ENCODE measurements at regions not wholly inside any gene's neighbourhood (a gene's known extent, or its start where the extent isn't known, plus 50 kb on each side); places are given as distances from the start of the nearest gene placed in this dataset.

GRCh38 chr6:150800674-150801314, 64.7 kb upstream of the MTHFD1L start:
- Histone ChIP-seq H3K27ac (ENCODE audit: low read length) (no peak overlapping the region), H3K9me3 (ENCODE audit: insufficient read depth, low read length) (no peaks in the 10 kb centered on the region), H3K9ac (ENCODE audit: low read length) (no peak overlapping the region)

DNA sequence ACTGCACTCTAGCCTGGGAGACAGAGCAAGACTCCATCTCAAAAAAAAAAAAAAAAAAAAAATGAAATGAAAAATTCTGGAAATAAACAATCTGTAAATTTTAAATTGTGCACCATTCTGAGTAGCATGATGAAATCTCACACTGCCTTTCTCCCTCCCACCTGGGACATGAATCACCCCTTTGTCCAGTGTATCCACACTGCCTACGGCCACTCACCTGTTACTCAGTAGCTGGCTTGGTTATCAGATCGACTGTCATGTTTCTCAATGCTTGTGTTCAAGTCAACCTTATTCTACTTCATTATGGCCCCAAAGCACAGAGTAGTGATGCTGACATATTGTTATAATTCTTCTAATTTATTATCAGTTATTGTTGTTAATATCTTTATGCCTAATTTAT, 58.7 kb upstream of the MTHFD1L start:
- H3K27me3 ChIP-seq (ENCODE audit: low read depth, low read length): no peaks in the 10 kb centered on the region
- no peak overlapping the region for H3K9ac ChIP-seq (ENCODE audit: low read length)
- TF ChIP-seq EZH2phosphoT487 (IDR thresholded peaks at IDR 0.05; ENCODE audit: low read depth) (no peak), CTCF (IDR thresholded peaks at IDR 0.05; ENCODE audit: low read depth, low read length) (no peak)
- no peak overlapping the region for H3K4me3 ChIP-seq (ENCODE audit: low read length)
- no peaks in the 10 kb centered on the region for H3K79me2 ChIP-seq (ENCODE audit: low read length)
- H3K4me1 ChIP-seq (ENCODE audit: low read length): no peaks in the 10 kb centered on the region
- H4K20me1 ChIP-seq (ENCODE audit: insufficient read depth, low read length): no peaks in the 10 kb centered on the region
- no peak overlapping the region for H3K27ac ChIP-seq (ENCODE audit: low read length)
- H3K9me3 ChIP-seq (ENCODE audit: insufficient read depth, low read length): no peaks in the 10 kb centered on the region
- no peak overlapping the region for H3K4me2 ChIP-seq (ENCODE audit: low read length)
- peaks cover 17% of the 10 kb centered on the region for H3K36me3 ChIP-seq (replicated peaks; ENCODE audit: low read depth, low read length)
- H2AFZ ChIP-seq (ENCODE audit: low read depth, low read length): no peak overlapping the region

More at GRCh38 chr6:150800674-150801314, 64.7 kb upstream of the MTHFD1L start:
- TF ChIP-seq EZH2phosphoT487 (IDR thresholded peaks at IDR 0.05; ENCODE audit: low read depth): no peak
- no peak for TF ChIP-seq CTCF (IDR thresholded peaks at IDR 0.05; ENCODE audit: low read depth, low read length)
- H3K36me3 ChIP-seq (replicated peaks; ENCODE audit: low read depth, low read length): peaks cover 4% of the 10 kb centered on the region
- H4K20me1 ChIP-seq (ENCODE audit: insufficient read depth, low read length): no peaks in the 10 kb centered on the region
- H3K4me1 ChIP-seq (ENCODE audit: low read length): no peaks in the 10 kb centered on the region
- H3K4me3 ChIP-seq (ENCODE audit: low read length): no peak overlapping the region
- no peaks in the 10 kb centered on the region for H3K27me3 ChIP-seq (ENCODE audit: low read depth, low read length)
- no peak overlapping the region for H3K4me2 ChIP-seq (ENCODE audit: low read length)
- no peaks in the 10 kb centered on the region for H3K79me2 ChIP-seq (ENCODE audit: low read length)
- no peak overlapping the region for H2AFZ ChIP-seq (ENCODE audit: low read depth, low read length)

- Histone ChIP-seq H3K79me2 (ENCODE audit: low read length) (no peaks in the 10 kb centered on the region; the same call in 1 of the 2 replicates), H3K4me1 (ENCODE audit: low read length) (peaks cover 30% of the 10 kb centered on the region), H3K27ac (ENCODE audit: low read length) (peak overlapping the region; percentile 95), H3K4me3 (ENCODE audit: low read length) (peak overlapping the region; percentile 45), H4K20me1 (ENCODE audit: insufficient read depth, low read length) (peaks cover 11% of the 10 kb centered on the region), H3K27me3 (ENCODE audit: low read depth, low read length) (no peaks in the 10 kb centered on the region), H3K9ac (ENCODE audit: low read length) (peak overlapping the region; percentile 65; the same call in 1 of the 2 replicates), H2AFZ (ENCODE audit: low read depth, low read length) (no peak overlapping the region), H3K4me2 (ENCODE audit: low read length) (peak overlapping the region; percentile 92), H3K9me3 (ENCODE audit: insufficient read depth, low read length) (no peaks in the 10 kb centered on the region), H3K36me3 (replicated peaks; ENCODE audit: low read depth, low read length) (peaks cover 20% of the 10 kb centered on the region)
- TF ChIP-seq EZH2phosphoT487 (IDR thresholded peaks at IDR 0.05; ENCODE audit: low read depth) (no peak), CTCF (IDR thresholded peaks at IDR 0.05; ENCODE audit: low read depth, low read length) (no peak)
Observed at GRCh38 chr6:150813319-150813992, 52.0 kb upstream of the MTHFD1L start.

GRCh38 chr6:150813993-150814359, 51.5 kb upstream of the MTHFD1L start:
- H3K9ac ChIP-seq (ENCODE audit: low read length): peak overlapping the region; percentile 65; the same call in 1 of the 2 replicates
- peaks cover 30% of the 10 kb centered on the region for H3K4me1 ChIP-seq (ENCODE audit: low read length)
- peak overlapping the region; percentile 95 for H3K27ac ChIP-seq (ENCODE audit: low read length)

More at GRCh38 chr6:150813993-150814359, 51.5 kb upstream of the MTHFD1L start:
- Histone ChIP-seq H2AFZ (ENCODE audit: low read depth, low read length) (no peak overlapping the region), H3K36me3 (replicated peaks; ENCODE audit: low read depth, low read length) (peaks cover 24% of the 10 kb centered on the region), H3K4me3 (ENCODE audit: low read length) (peak overlapping the region; percentile 45), H3K9me3 (ENCODE audit: insufficient read depth, low read length) (no peaks in the 10 kb centered on the region), H4K20me1 (ENCODE audit: insufficient read depth, low read length) (peaks cover 11% of the 10 kb centered on the region), H3K4me2 (ENCODE audit: low read length) (peak overlapping the region; percentile 92), H3K27me3 (ENCODE audit: low read depth, low read length) (no peaks in the 10 kb centered on the region), H3K79me2 (ENCODE audit: low read length) (no peaks in the 10 kb centered on the region; the same call in 1 of the 2 replicates)
- TF ChIP-seq EZH2phosphoT487 (IDR thresholded peaks at IDR 0.05; ENCODE audit: low read depth): no peak
